Kidney (tissue), 13 donors: ENCODE measurements at regions not wholly inside any gene's neighbourhood (a gene's known extent, or its start where the extent isn't known, plus 50 kb on each side); places are given as distances from the start of the nearest gene placed in this dataset.

Experiments used
- DNase-seq, 5 donors: peaks; one replicate each; pipeline ENCODE4 v3.0.0-alpha.2; 2013 to 2020
- FAIRE-seq: peaks from 2 replicates; lab custom pipeline; 2012; peaks lifted over from hg19 to GRCh38; lab: Jason Lieb, UNC
- H3K27ac ChIP-seq, 2 donors: one replicate each; pipeline ENCODE4 v1.7.0; 2013; ENCODE audit warnings: low read depth in 2 of 2, low read length in 2 of 2, inconsistent platforms in 1 of 2
- H3K27me3 ChIP-seq: one replicate; pipeline ENCODE4 v1.7.1; 2013; ENCODE audit warnings: low read length, inconsistent platforms; ENCODE audit not compliant: control insufficient read depth, insufficient read depth
- H3K36me3 ChIP-seq, 3 donors: one replicate each; pipeline versions ENCODE4 v1.7.0 to v1.7.1; 2013; ENCODE audit warnings: low read length in 3 of 3, control low read depth in 1 of 3, inconsistent platforms in 1 of 3; ENCODE audit not compliant: insufficient read depth in 3 of 3, control insufficient read depth in 2 of 3
- H3K4me1 ChIP-seq, 3 donors: one replicate each; pipeline versions ENCODE4 v1.7.0 to v1.7.1; 2013; ENCODE audit warnings: low read length in 3 of 3, inconsistent platforms in 1 of 3, low read depth in 1 of 3; ENCODE audit not compliant: control insufficient read depth in 2 of 3, insufficient read depth in 2 of 3
- H3K4me3 ChIP-seq, 3 donors: one replicate each; pipeline versions ENCODE4 v1.7.0 to v1.8.1; 2013; ENCODE audit warnings: low read length in 3 of 3, control low read depth in 1 of 3, inconsistent platforms in 1 of 3
- H3K9ac ChIP-seq, 3 donors: one replicate each; pipeline versions ENCODE4 v1.7.0 to v1.7.1; 2013; ENCODE audit warnings: low read length in 3 of 3, control low read depth in 1 of 3, inconsistent platforms in 1 of 3
- H3K9me3 ChIP-seq, 3 donors: one replicate each; pipeline versions ENCODE4 v1.7.0 to v1.7.1; 2013; ENCODE audit warnings: low read length in 3 of 3, control low read depth in 1 of 3, inconsistent platforms in 1 of 3; ENCODE audit not compliant: control insufficient read depth in 2 of 3, insufficient read depth in 1 of 3
- CTCF ChIP-seq: IDR thresholded peaks from 3 replicates; pipeline ENCODE4 v1.5.1; 2012; ENCODE audit warnings: mild to moderate bottlenecking, moderate library complexity, borderline replicate concordance; ENCODE audit not compliant: insufficient read depth; ENCODE audit errors: extremely low read depth
- intact Hi-C: fragments of 100-400 bp; cut with DNase I; formaldehyde crosslinking; loops from one replicate; pipeline ENCODE4 v1.11.1; 2022
- donor health status: control.
- donor health status: control.
- donor health status: control.
- donor health status: control.
- donor health status: control.
- donor health status: DM: yes; HTN: yes; CAD: no.
- donor health status: Normal renal cell carcinoma (clear cell type).

GRCh38 chr3:24736701-24737100 lies 242.1 kb upstream of the THRB start:
- TF ChIP-seq CTCF, result no peak
- H3K27me3 ChIP-seq, result no peaks in the 10 kb centered on the region
- intact Hi-C loops, result no loop called here
- no peak overlapping the region for H3K27ac ChIP-seq
- FAIRE-seq (no peak), DNase-seq (no peak)
- H3K9ac ChIP-seq, result no peak overlapping the region
- no peak overlapping the region for H3K4me3 ChIP-seq
- no peaks in the 10 kb centered on the region for H3K9me3 ChIP-seq
- H3K4me1 ChIP-seq, result no peaks in the 10 kb centered on the region
- no peaks in the 10 kb centered on the region for H3K36me3 ChIP-seq

GRCh38 chr3:24740326-24740725 lies 245.7 kb upstream of the THRB start:
- no peak for FAIRE-seq
- no peak overlapping the region for H3K9ac ChIP-seq

GRCh38 chr3:24741506-24741905 lies 246.9 kb upstream of the THRB start:
- H3K27me3 ChIP-seq, result no peaks in the 10 kb centered on the region
- DNase-seq (no peak), FAIRE-seq (no peak)
- no peak overlapping the region for H3K9ac ChIP-seq
- no peaks in the 10 kb centered on the region for H3K4me1 ChIP-seq
- TF ChIP-seq CTCF, result no peak
- intact Hi-C loops, result no loop called here
- no peaks in the 10 kb centered on the region for H3K36me3 ChIP-seq
- no peaks in the 10 kb centered on the region for H3K9me3 ChIP-seq
- H3K27ac ChIP-seq, result no peak overlapping the region
- H3K4me3 ChIP-seq, result no peak overlapping the region

More at GRCh38 chr3:24740326-24740725, 245.7 kb upstream of the THRB start:
- DNase-seq, result peak in 2 of 5 donors; percentile 28 to 30
- intact Hi-C loops, result no loop called here
- Histone ChIP-seq H3K4me3 (no peak overlapping the region), H3K9me3 (no peaks in the 10 kb centered on the region), H3K27me3 (no peaks in the 10 kb centered on the region), H3K27ac (no peak overlapping the region), H3K36me3 (no peaks in the 10 kb centered on the region), H3K4me1 (no peaks in the 10 kb centered on the region)
- TF ChIP-seq CTCF, result no peak

GRCh38 chr3:24748520-24748919 lies 253.9 kb upstream of the THRB start:
- H3K27ac ChIP-seq, result no peak overlapping the region
- no peak overlapping the region for H3K4me3 ChIP-seq
- H3K9me3 ChIP-seq, result no peaks in the 10 kb centered on the region
- intact Hi-C loops, result no loop called here
- no peak overlapping the region for H3K9ac ChIP-seq
- H3K27me3 ChIP-seq, result no peaks in the 10 kb centered on the region
- no peak for TF ChIP-seq CTCF
- FAIRE-seq, result no peak
- H3K36me3 ChIP-seq, result no peaks in the 10 kb centered on the region
- no peak for DNase-seq
- H3K4me1 ChIP-seq, result no peaks in the 10 kb centered on the region
